MM.1S (cell line): ENCODE measurements at regions not wholly inside any gene's neighbourhood (a gene's known extent, or its start where the extent isn't known, plus 50 kb on each side); places are given as distances from the start of the nearest gene placed in this dataset.

ENCODE experiments used
- DNase-seq: peaks from one replicate; pipeline ENCODE4 v3.0.0-alpha.2; 2015
- H2AFZ ChIP-seq: fragments of 300-600 bp; sonication (generic); 2 replicates; pipeline ENCODE4 v1.6.0; 2016; ENCODE audit warnings: antibody characterized with exemption, low read length
- H3F3A ChIP-seq: fragments of 300-600 bp; sonication (generic); 2 replicates; pipeline ENCODE4 v1.6.1; 2016; ENCODE audit warnings: mild to moderate bottlenecking, antibody characterized with exemption, low read length, moderate library complexity, mixed read lengths; ENCODE audit not compliant: insufficient read depth
- H3K27ac ChIP-seq: fragments of 300-600 bp; sonication (generic); 2 replicates; pipeline ENCODE4 v1.5.1; 2016; ENCODE audit warnings: mild to moderate bottlenecking, low read length
- H3K27me3 ChIP-seq: fragments of 300-600 bp; sonication (generic); replicated peaks from 2 replicates; pipeline ENCODE4 v1.6.0; 2016; ENCODE audit warnings: low read length; ENCODE audit not compliant: insufficient read depth
- H3K36me3 ChIP-seq: fragments of 300-600 bp; sonication (generic); replicated peaks from 2 replicates; pipeline ENCODE4 v1.6.1; 2016; ENCODE audit warnings: mild to moderate bottlenecking, low read length, mixed read lengths; ENCODE audit not compliant: insufficient read depth
- H3K4me1 ChIP-seq: fragments of 300-600 bp; sonication (generic); 2 replicates; pipeline ENCODE4 v1.6.1; 2016; ENCODE audit warnings: low read length, mixed read lengths
- H3K4me2 ChIP-seq: fragments of 300-600 bp; sonication (generic); 2 replicates; pipeline ENCODE4 v1.6.0; 2016; ENCODE audit warnings: low read depth, low read length
- H3K4me3 ChIP-seq: fragments of 300-600 bp; sonication (generic); 2 replicates; pipeline ENCODE4 v1.5.1; 2016; ENCODE audit warnings: low read length, mixed read lengths
- H3K79me2 ChIP-seq: fragments of 300-600 bp; sonication (generic); 2 replicates; pipeline ENCODE4 v1.6.1; 2016; ENCODE audit warnings: mixed run types, low read length, mixed read lengths
- H3K9ac ChIP-seq: fragments of 300-600 bp; sonication (generic); 2 replicates; pipeline ENCODE4 v1.6.1; 2016; ENCODE audit warnings: low read length, mixed read lengths
- H3K9me2 ChIP-seq: fragments of 300-600 bp; sonication (generic); replicated peaks from 2 replicates; pipeline ENCODE4 v1.6.1; 2016; ENCODE audit warnings: mild to moderate bottlenecking, low read length, mixed read lengths; ENCODE audit not compliant: insufficient read depth
- H3K9me3 ChIP-seq: fragments of 300-600 bp; sonication (generic); replicated peaks from 2 replicates; pipeline ENCODE4 v1.6.1; 2016; ENCODE audit warnings: mild to moderate bottlenecking, low read length, mixed read lengths; ENCODE audit not compliant: insufficient read depth
- H4K20me1 ChIP-seq: fragments of 300-600 bp; sonication (generic); 2 replicates; pipeline ENCODE4 v1.6.1; 2016; ENCODE audit warnings: mild to moderate bottlenecking, low read length, moderate library complexity, mixed read lengths; ENCODE audit not compliant: insufficient read depth
- EZH2 ChIP-seq: fragments of 300-600 bp; sonication (generic); optimal IDR thresholded peaks from 2 replicates; pipeline ENCODE3; 2017; ENCODE audit warnings: low read depth, mild to moderate bottlenecking, antibody characterized with exemption, low read length, mixed read lengths
- EZH2phosphoT487 ChIP-seq: fragments of 300-600 bp; sonication (generic); IDR thresholded peaks from 2 replicates; pipeline ENCODE4 v1.6.1; 2018; ENCODE audit warnings: antibody characterized with exemption, low read length
- TF ChIP-seq, protein P1 (sequence below): fragments of 300-600 bp; sonication (generic); IDR thresholded peaks from 2 replicates; pipeline ENCODE4 v1.5.1; 2016; ENCODE audit warnings: antibody characterized with exemption, low read length, mixed read lengths

DNA sequence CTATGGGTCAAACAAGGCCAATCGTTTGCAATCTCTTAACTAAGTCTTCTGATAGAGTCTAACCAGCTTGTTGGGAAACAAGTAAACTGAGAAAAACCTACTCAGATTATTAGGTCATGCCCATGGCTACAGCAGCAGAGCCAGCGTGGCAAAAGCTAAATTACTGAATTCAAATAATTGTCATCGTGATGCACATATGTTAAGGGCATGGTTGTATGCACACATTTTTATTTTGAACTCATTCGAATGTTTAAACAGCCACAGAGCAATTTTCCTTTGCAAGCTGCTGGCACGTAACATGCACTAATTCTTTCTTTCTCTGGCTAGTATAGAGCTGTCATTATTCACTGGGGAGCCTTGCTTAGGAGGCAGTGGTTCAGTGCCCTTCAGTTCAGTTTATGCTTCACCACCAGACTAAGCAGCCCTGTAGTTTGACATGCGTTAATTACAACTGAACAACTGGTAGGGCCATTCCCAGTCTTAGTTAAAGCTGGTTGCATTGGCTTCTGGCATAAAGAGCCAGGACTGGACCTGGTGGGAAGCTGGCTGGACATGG is 396.4 kb downstream of the METTL15 start:
- Histone ChIP-seq H3K4me3 (no peak overlapping the region), H3K4me2 (no peak overlapping the region), H3K9me3 (no peaks in the 10 kb centered on the region), H3F3A (no peaks in the 10 kb centered on the region), H3K79me2 (no peaks in the 10 kb centered on the region), H2AFZ (no peak overlapping the region), H3K36me3 (no peaks in the 10 kb centered on the region), H3K27me3 (no peaks in the 10 kb centered on the region), H3K9me2 (no peaks in the 10 kb centered on the region), H3K4me1 (no peaks in the 10 kb centered on the region), H3K27ac (no peak overlapping the region), H3K9ac (no peak overlapping the region), H4K20me1 (no peaks in the 10 kb centered on the region)
- DNase-seq, result no peak
- no peak for TF ChIP-seq EZH2phosphoT487

DNA sequence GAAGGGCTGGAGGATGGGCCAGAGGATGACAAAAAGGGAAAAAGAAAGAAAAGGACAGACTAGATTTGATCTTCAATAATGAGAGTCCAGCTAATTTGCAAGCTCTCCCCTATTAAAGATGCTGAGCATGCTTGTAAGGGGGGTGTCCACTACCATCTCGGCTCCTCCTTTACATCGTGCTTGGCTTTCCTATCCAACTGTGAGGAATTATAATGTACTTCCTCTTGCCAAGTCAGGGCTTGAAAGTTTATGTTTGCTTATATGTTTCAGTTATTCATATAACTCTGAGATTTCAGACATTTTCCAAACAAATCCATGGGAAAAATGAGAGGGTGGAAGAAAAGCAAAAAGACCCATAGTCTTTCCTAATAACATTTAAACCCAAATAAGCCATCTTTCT is 387.1 kb downstream of the METTL15 start:
- no peak for DNase-seq
- no peaks in the 10 kb centered on the region for H4K20me1 ChIP-seq
- TF ChIP-seq, protein P1, sequence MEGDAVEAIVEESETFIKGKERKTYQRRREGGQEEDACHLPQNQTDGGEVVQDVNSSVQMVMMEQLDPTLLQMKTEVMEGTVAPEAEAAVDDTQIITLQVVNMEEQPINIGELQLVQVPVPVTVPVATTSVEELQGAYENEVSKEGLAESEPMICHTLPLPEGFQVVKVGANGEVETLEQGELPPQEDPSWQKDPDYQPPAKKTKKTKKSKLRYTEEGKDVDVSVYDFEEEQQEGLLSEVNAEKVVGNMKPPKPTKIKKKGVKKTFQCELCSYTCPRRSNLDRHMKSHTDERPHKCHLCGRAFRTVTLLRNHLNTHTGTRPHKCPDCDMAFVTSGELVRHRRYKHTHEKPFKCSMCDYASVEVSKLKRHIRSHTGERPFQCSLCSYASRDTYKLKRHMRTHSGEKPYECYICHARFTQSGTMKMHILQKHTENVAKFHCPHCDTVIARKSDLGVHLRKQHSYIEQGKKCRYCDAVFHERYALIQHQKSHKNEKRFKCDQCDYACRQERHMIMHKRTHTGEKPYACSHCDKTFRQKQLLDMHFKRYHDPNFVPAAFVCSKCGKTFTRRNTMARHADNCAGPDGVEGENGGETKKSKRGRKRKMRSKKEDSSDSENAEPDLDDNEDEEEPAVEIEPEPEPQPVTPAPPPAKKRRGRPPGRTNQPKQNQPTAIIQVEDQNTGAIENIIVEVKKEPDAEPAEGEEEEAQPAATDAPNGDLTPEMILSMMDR, result no peak
- TF ChIP-seq EZH2phosphoT487 (no peak), EZH2 (no peak)
- no peaks in the 10 kb centered on the region for H3K4me1 ChIP-seq
- H3K36me3 ChIP-seq, result no peaks in the 10 kb centered on the region
- no peak overlapping the region for H3K4me2 ChIP-seq
- H3K4me3 ChIP-seq, result no peak overlapping the region
- no peaks in the 10 kb centered on the region for H3K79me2 ChIP-seq
- H2AFZ ChIP-seq, result no peak overlapping the region
- no peaks in the 10 kb centered on the region for H3K9me2 ChIP-seq
- no peaks in the 10 kb centered on the region for H3K9me3 ChIP-seq
- no peaks in the 10 kb centered on the region for H3K27me3 ChIP-seq
- no peak overlapping the region for H3K27ac ChIP-seq
- H3K9ac ChIP-seq, result no peak overlapping the region
- H3F3A ChIP-seq, result no peaks in the 10 kb centered on the region

DNA sequence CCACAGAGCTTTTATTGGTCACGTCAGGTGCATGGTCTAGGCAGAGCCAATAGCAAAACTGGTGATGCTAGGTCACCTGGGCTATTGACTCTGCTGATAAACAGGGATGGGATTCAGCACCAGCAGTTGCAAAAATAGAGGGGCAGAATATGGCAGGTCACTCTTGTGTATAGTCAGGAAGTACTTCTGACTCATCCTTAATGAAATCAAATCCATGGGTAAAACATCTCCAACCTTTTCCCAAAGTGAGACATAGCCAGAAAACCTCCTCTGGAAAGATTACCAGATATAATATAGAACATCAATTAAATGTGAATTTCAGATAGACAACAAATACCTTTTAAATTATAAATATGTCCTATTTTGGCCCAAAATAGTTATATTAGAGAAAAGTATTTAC is 383.2 kb downstream of the METTL15 start:
- no peaks in the 10 kb centered on the region for H3K9me3 ChIP-seq

DNA sequence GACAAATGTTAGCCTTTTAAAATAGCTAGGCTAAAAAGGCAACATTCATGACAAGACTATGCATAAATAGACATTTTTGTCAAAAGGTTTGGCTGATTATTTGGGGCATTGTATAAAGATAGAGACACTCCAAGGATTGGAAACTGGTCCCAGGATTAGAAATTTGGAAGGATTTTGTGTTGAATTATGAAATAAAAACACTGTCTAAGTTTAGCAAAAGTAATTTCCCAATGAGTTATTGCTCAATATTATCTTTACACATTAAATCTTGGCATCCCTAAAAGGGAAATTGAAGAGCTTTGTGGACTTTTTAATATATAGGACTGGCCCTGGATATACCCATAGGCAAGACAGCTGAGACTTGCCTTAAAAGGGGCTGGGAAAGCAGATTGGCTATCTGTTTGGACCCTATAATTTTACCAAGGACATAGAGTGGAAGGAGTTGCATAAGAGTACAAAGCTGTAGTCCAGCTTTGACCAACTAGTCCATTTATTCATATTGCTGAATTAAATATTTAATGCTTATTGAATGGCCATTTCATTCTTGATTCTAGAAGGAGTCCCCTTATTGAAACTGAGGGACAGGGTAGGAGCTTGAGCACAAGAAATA is 382.7 kb downstream of the METTL15 start:
- Histone ChIP-seq H3K9me2 (no peaks in the 10 kb centered on the region), H3K27ac (no peak overlapping the region), H3K27me3 (no peaks in the 10 kb centered on the region), H4K20me1 (no peaks in the 10 kb centered on the region), H3K4me2 (no peak overlapping the region), H3F3A (no peaks in the 10 kb centered on the region), H2AFZ (no peak overlapping the region), H3K36me3 (no peaks in the 10 kb centered on the region), H3K9ac (no peak overlapping the region), H3K4me1 (no peaks in the 10 kb centered on the region), H3K4me3 (no peak overlapping the region), H3K79me2 (no peaks in the 10 kb centered on the region), H3K9me3 (no peaks in the 10 kb centered on the region)
- no peak for TF ChIP-seq EZH2
- TF ChIP-seq EZH2phosphoT487, result no peak
- TF ChIP-seq, protein P1, result no peak
- DNase-seq, result no peak

More for the DNA sequence above, 383.2 kb downstream of the METTL15 start:
- Histone ChIP-seq H3K36me3 (no peaks in the 10 kb centered on the region), H3K4me2 (no peak overlapping the region), H3K4me1 (no peaks in the 10 kb centered on the region), H3K9ac (no peak overlapping the region), H3K9me2 (no peaks in the 10 kb centered on the region), H4K20me1 (no peaks in the 10 kb centered on the region), H3K27me3 (no peaks in the 10 kb centered on the region), H3K4me3 (no peak overlapping the region), H3K27ac (no peak overlapping the region), H3F3A (no peaks in the 10 kb centered on the region), H3K79me2 (no peaks in the 10 kb centered on the region), H2AFZ (no peak overlapping the region)
- no peak for DNase-seq
- TF ChIP-seq EZH2, result no peak
- TF ChIP-seq, protein P1, result no peak
- no peak for TF ChIP-seq EZH2phosphoT487
